Neural progenitor cell (in vitro differentiated cells): ENCODE measurements at regions not wholly inside any gene's neighbourhood (a gene's known extent, or its start where the extent isn't known, plus 50 kb on each side); places are given as distances from the start of the nearest gene placed in this dataset.

Experiments
- DNase-seq: peaks from one replicate; pipeline ENCODE4 v3.0.0-alpha.2; 2016; ENCODE audit warnings: low spot score
- H2AFZ ChIP-seq: fragments of 200-600 bp; sonication (generic); replicated peaks from 2 replicates; pipeline ENCODE4 v1.6.1; 2016; ENCODE audit warnings: antibody characterized with exemption
- H3F3A ChIP-seq: fragments of 200-600 bp; sonication (generic); 2 replicates; pipeline ENCODE4 v1.6.1; 2016; ENCODE audit warnings: antibody characterized with exemption, low read depth
- H3K27ac ChIP-seq: fragments of 200-600 bp; sonication (generic); 2 replicates; pipeline ENCODE4 v1.5.1; 2016; ENCODE audit warnings: mild to moderate bottlenecking
- H3K27me3 ChIP-seq: fragments of 200-600 bp; sonication (generic); 2 replicates; pipeline ENCODE4 v1.6.1; 2016; ENCODE audit warnings: mild to moderate bottlenecking, moderate library complexity
- H3K36me3 ChIP-seq: fragments of 200-600 bp; sonication (generic); 2 replicates; pipeline ENCODE4 v1.5.1; 2016
- H3K4me1 ChIP-seq: fragments of 200-600 bp; sonication (generic); 2 replicates; pipeline ENCODE4 v1.6.1; 2016; ENCODE audit warnings: mixed run types
- H3K4me2 ChIP-seq: fragments of 200-600 bp; sonication (generic); 2 replicates; pipeline ENCODE4 v1.6.1; 2016
- H3K4me3 ChIP-seq: fragments of 200-600 bp; sonication (generic); 2 replicates; pipeline ENCODE4 v1.5.1; 2016
- H3K79me2 ChIP-seq: fragments of 200-600 bp; sonication (generic); 2 replicates; pipeline ENCODE4 v1.6.1; 2016; ENCODE audit warnings: low read depth
- H3K9ac ChIP-seq: fragments of 200-600 bp; sonication (generic); 2 replicates; pipeline ENCODE4 v1.6.1; 2016
- H3K9me3 ChIP-seq: fragments of 200-600 bp; sonication (generic); 2 replicates; pipeline ENCODE4 v1.5.1; 2016; ENCODE audit warnings: low read depth
- H4K20me1 ChIP-seq: fragments of 200-600 bp; sonication (generic); 2 replicates; pipeline ENCODE4 v1.6.1; 2016; ENCODE audit warnings: low read depth
- H3K27ac Mint-ChIP-seq: 3 replicates; pipeline ENCODE4 v1.8.0; 2021; ENCODE audit warnings: mixed read lengths
- H3K27me3 Mint-ChIP-seq: 2 replicates; pipeline ENCODE4 v1.8.0; 2022; ENCODE audit warnings: low read depth, mild to moderate bottlenecking, inconsistent platforms, moderate library complexity, mixed read lengths; ENCODE audit not compliant: insufficient read depth
- H3K36me3 Mint-ChIP-seq: 3 replicates; pipeline ENCODE4 v1.8.0; 2021; ENCODE audit warnings: mixed read lengths
- H3K4me1 Mint-ChIP-seq: 3 replicates; pipeline ENCODE4 v1.8.0; 2021; ENCODE audit warnings: mixed read lengths
- H3K4me3 Mint-ChIP-seq: 3 replicates; pipeline ENCODE4 v1.8.0; 2021; ENCODE audit warnings: mild to moderate bottlenecking, moderate library complexity, mixed read lengths
- H3K9me3 Mint-ChIP-seq: 3 replicates; pipeline ENCODE4 v1.8.0; 2020; ENCODE audit warnings: mixed read lengths
- EZH2 ChIP-seq: fragments of 200-600 bp; sonication (generic); IDR thresholded peaks from 2 replicates; pipeline ENCODE4 v1.6.1; 2017; ENCODE audit warnings: antibody characterized with exemption, mild to moderate bottlenecking, moderate library complexity
- EZH2phosphoT487 ChIP-seq: fragments of 200-600 bp; sonication (generic); IDR thresholded peaks from 2 replicates; pipeline ENCODE4 v1.6.1; 2017; ENCODE audit warnings: antibody characterized with exemption
- TF ChIP-seq, protein P1 (sequence below): fragments of 200-600 bp; sonication (generic); IDR thresholded peaks from 2 replicates; pipeline ENCODE4 v1.5.1; 2017; ENCODE audit warnings: antibody characterized with exemption, mild to moderate bottlenecking

GRCh38 chr15:95401587-95401986, 928.9 kb upstream of the NR2F2 start:
- no peaks in the 10 kb centered on the region for H3F3A ChIP-seq
- H3K36me3 Mint-ChIP-seq: no peaks in the 10 kb centered on the region
- no peaks in the 10 kb centered on the region for H3K4me1 Mint-ChIP-seq
- no peaks in the 10 kb centered on the region for H3K27me3 ChIP-seq
- H4K20me1 ChIP-seq: no peaks in the 10 kb centered on the region
- no peaks in the 10 kb centered on the region for H3K79me2 ChIP-seq
- H3K9ac ChIP-seq: no peak overlapping the region
- no peaks in the 10 kb centered on the region for H3K9me3 ChIP-seq
- H3K4me2 ChIP-seq: no peak overlapping the region
- no peaks in the 10 kb centered on the region for H3K9me3 Mint-ChIP-seq
- no peaks in the 10 kb centered on the region for H3K27me3 Mint-ChIP-seq
- no peak overlapping the region for H3K27ac Mint-ChIP-seq
- TF ChIP-seq EZH2 (no peak), EZH2phosphoT487 (no peak)
- TF ChIP-seq, protein P1, sequence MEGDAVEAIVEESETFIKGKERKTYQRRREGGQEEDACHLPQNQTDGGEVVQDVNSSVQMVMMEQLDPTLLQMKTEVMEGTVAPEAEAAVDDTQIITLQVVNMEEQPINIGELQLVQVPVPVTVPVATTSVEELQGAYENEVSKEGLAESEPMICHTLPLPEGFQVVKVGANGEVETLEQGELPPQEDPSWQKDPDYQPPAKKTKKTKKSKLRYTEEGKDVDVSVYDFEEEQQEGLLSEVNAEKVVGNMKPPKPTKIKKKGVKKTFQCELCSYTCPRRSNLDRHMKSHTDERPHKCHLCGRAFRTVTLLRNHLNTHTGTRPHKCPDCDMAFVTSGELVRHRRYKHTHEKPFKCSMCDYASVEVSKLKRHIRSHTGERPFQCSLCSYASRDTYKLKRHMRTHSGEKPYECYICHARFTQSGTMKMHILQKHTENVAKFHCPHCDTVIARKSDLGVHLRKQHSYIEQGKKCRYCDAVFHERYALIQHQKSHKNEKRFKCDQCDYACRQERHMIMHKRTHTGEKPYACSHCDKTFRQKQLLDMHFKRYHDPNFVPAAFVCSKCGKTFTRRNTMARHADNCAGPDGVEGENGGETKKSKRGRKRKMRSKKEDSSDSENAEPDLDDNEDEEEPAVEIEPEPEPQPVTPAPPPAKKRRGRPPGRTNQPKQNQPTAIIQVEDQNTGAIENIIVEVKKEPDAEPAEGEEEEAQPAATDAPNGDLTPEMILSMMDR: no peak
- no peak overlapping the region for H3K4me3 ChIP-seq
- no peaks in the 10 kb centered on the region for H3K36me3 ChIP-seq
- H3K4me3 Mint-ChIP-seq: no peak overlapping the region
- H2AFZ ChIP-seq: no peak overlapping the region
- no peak overlapping the region for H3K27ac ChIP-seq
- no peak for DNase-seq
- H3K4me1 ChIP-seq: no peaks in the 10 kb centered on the region

- Mint-ChIP-seq H3K27ac (no peak overlapping the region), H3K36me3 (no peaks in the 10 kb centered on the region), H3K4me1 (peaks cover 4% of the 10 kb centered on the region), H3K27me3 (no peaks in the 10 kb centered on the region), H3K4me3 (no peak overlapping the region), H3K9me3 (no peaks in the 10 kb centered on the region)
- Histone ChIP-seq H3K4me2 (no peak overlapping the region), H3K9me3 (no peaks in the 10 kb centered on the region), H3K27ac (no peak overlapping the region), H3K79me2 (no peaks in the 10 kb centered on the region), H3F3A (no peaks in the 10 kb centered on the region), H3K27me3 (no peaks in the 10 kb centered on the region), H3K36me3 (no peaks in the 10 kb centered on the region), H3K4me3 (no peak overlapping the region), H2AFZ (peak overlapping the region; percentile 48), H3K9ac (no peak overlapping the region), H3K4me1 (no peaks in the 10 kb centered on the region), H4K20me1 (no peaks in the 10 kb centered on the region)
- TF ChIP-seq EZH2phosphoT487 (no peak), EZH2 (no peak)
- TF ChIP-seq, protein P1: no peak
- no peak for DNase-seq
These were observed 925.1 kb upstream of the NR2F2 start for GRCh38 chr15:95405447-95405846.

DNA sequence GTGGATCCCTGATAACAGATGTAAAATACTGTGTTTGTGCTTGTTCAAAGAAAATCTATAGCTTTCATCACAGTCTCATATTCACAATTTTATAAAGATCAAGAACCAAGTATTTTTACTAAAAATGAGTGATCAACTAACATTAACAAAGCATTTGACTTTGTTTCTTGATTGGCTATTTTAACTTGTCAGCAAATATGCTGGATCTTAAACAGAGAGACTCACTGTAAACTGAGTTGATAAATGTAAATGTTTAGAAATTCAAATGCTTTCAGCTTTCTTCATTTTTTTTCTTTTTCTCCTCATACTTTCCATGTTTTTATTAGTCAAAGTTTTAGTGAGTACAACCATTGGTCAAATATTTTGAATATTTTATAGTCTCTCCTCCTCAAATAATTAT, 923.0 kb upstream of the NR2F2 start:
- Mint-ChIP-seq H3K36me3 (no peaks in the 10 kb centered on the region), H3K4me3 (no peak overlapping the region), H3K27ac (no peak overlapping the region), H3K27me3 (no peaks in the 10 kb centered on the region), H3K4me1 (peaks cover 4% of the 10 kb centered on the region), H3K9me3 (no peaks in the 10 kb centered on the region)
- no peak overlapping the region for H3K27ac ChIP-seq
- H3K4me2 ChIP-seq: no peak overlapping the region
- H3K27me3 ChIP-seq: no peaks in the 10 kb centered on the region
- H3F3A ChIP-seq: no peaks in the 10 kb centered on the region
- H4K20me1 ChIP-seq: no peaks in the 10 kb centered on the region
- TF ChIP-seq EZH2phosphoT487 (no peak), EZH2 (no peak)
- TF ChIP-seq, protein P1: no peak
- H3K4me3 ChIP-seq: no peak overlapping the region
- DNase-seq: no peak
- H2AFZ ChIP-seq: no peak overlapping the region
- H3K79me2 ChIP-seq: no peaks in the 10 kb centered on the region
- H3K9ac ChIP-seq: no peak overlapping the region
- H3K9me3 ChIP-seq: no peaks in the 10 kb centered on the region
- no peaks in the 10 kb centered on the region for H3K4me1 ChIP-seq
- no peaks in the 10 kb centered on the region for H3K36me3 ChIP-seq

DNA sequence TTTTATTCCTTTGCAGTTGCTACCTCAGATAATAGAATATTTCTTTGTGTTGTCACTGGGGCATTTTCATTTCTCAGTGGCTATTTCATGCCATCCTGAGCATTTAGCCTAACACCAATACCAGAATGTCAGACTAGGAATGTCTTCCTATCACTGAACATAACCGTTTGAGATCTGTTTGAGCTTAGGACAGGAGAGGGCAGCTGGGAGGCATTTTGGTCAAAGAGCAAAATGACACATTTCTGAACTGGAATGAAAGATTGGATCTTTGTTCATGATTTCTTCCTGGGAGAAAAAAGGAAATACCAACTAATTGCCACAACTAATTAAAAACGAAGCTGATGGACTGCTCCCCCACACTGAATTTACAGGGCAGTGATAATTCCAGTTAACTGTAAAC, 921.3 kb upstream of the NR2F2 start:
- no peak overlapping the region for H3K27ac Mint-ChIP-seq
- Histone ChIP-seq H3F3A (no peaks in the 10 kb centered on the region), H3K27me3 (no peaks in the 10 kb centered on the region), H3K4me1 (no peaks in the 10 kb centered on the region), H3K4me3 (no peak overlapping the region), H3K4me2 (no peak overlapping the region), H3K79me2 (no peaks in the 10 kb centered on the region), H3K9me3 (no peaks in the 10 kb centered on the region), H3K36me3 (no peaks in the 10 kb centered on the region), H3K9ac (no peak overlapping the region), H3K27ac (no peak overlapping the region), H4K20me1 (no peaks in the 10 kb centered on the region), H2AFZ (no peak overlapping the region)
- DNase-seq: no peak
- no peaks in the 10 kb centered on the region for H3K9me3 Mint-ChIP-seq
- no peaks in the 10 kb centered on the region for H3K36me3 Mint-ChIP-seq
- H3K4me1 Mint-ChIP-seq: peaks cover 4% of the 10 kb centered on the region
- no peak overlapping the region for H3K4me3 Mint-ChIP-seq
- no peak for TF ChIP-seq EZH2phosphoT487
- TF ChIP-seq, protein P1: no peak
- no peak for TF ChIP-seq EZH2
- H3K27me3 Mint-ChIP-seq: no peaks in the 10 kb centered on the region
